Stimulated activated naive CD8-positive, alpha-beta T cell treated with anti-CD3 and anti-CD28 coated beads, Interleukin-15, Interleukin-2, amounts not matched to agents 100 ng/mL and 50 ng/mL, for 24 hours (primary cell): ENCODE measurements at regions not wholly inside any gene's neighbourhood (a gene's known extent, or its start where the extent isn't known, plus 50 kb on each side); places are given as distances from the start of the nearest gene placed in this dataset.

Source experiments
- H3K27ac Mint-ChIP-seq: one replicate; pipeline ENCODE4 v1.8.0; 2021; ENCODE audit warnings: mild to moderate bottlenecking, mixed read lengths
- H3K27me3 Mint-ChIP-seq: one replicate; pipeline ENCODE4 v1.8.0; 2021; ENCODE audit warnings: mixed read lengths
- H3K36me3 Mint-ChIP-seq: one replicate; pipeline ENCODE4 v1.8.0; 2021; ENCODE audit warnings: low read depth, mixed read lengths
- H3K4me1 Mint-ChIP-seq: one replicate; pipeline ENCODE4 v1.8.0; 2021; ENCODE audit warnings: low read depth, mixed read lengths
- H3K4me3 Mint-ChIP-seq: one replicate; pipeline ENCODE4 v1.8.0; 2021; ENCODE audit warnings: mild to moderate bottlenecking, mixed read lengths
- H3K9me3 Mint-ChIP-seq: one replicate; pipeline ENCODE4 v1.8.0; 2021; ENCODE audit warnings: mixed read lengths

DNA sequence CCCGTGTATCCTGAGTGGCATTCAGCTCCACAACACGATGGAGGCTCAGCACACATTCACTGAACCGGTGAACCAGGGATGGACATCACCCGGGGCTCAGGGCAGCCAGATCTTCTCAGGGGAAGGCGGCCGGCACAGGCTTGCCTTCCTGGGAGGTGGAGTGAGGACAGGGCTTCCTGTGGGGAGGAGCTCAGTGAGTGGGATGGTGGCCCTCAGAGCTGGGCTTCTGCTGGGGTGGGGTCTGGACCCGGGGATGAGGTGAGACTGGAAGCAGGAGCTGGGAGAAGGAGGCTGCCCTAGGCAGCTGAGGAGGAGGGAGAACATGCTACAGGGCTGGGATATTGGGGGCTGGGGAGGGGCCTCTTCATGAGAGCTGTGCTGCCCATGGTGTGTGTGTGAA is 58.5 kb upstream of the PRR23E start:
- no peak overlapping the region for H3K27ac Mint-ChIP-seq
- peaks cover 31% of the 10 kb centered on the region for H3K27me3 Mint-ChIP-seq
- no peaks in the 10 kb centered on the region for H3K9me3 Mint-ChIP-seq
- peaks cover 8% of the 10 kb centered on the region for H3K4me1 Mint-ChIP-seq
- no peak overlapping the region for H3K4me3 Mint-ChIP-seq
- no peaks in the 10 kb centered on the region for H3K36me3 Mint-ChIP-seq

DNA sequence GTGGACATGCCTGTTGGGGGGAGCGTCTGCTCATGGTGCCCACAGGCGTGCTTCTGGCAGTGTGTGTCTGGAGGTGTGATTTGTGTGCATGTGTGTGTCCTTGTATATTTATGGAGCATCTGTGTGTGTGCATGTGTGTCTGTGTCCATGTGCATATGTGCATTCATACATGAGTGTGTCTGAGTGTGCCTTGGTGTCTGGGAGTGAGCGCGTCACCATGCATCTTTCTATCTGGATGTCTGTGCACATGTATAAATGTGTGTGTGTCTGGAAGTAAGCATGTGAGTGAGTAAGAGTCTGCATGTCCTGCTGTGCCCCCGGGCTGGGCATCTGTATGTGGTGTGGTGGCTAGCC is 58.1 kb upstream of the PRR23E start:
- Mint-ChIP-seq H3K27me3 (peaks cover 31% of the 10 kb centered on the region), H3K4me3 (no peak overlapping the region), H3K4me1 (peaks cover 8% of the 10 kb centered on the region), H3K9me3 (no peaks in the 10 kb centered on the region), H3K36me3 (no peaks in the 10 kb centered on the region), H3K27ac (no peak overlapping the region)

DNA sequence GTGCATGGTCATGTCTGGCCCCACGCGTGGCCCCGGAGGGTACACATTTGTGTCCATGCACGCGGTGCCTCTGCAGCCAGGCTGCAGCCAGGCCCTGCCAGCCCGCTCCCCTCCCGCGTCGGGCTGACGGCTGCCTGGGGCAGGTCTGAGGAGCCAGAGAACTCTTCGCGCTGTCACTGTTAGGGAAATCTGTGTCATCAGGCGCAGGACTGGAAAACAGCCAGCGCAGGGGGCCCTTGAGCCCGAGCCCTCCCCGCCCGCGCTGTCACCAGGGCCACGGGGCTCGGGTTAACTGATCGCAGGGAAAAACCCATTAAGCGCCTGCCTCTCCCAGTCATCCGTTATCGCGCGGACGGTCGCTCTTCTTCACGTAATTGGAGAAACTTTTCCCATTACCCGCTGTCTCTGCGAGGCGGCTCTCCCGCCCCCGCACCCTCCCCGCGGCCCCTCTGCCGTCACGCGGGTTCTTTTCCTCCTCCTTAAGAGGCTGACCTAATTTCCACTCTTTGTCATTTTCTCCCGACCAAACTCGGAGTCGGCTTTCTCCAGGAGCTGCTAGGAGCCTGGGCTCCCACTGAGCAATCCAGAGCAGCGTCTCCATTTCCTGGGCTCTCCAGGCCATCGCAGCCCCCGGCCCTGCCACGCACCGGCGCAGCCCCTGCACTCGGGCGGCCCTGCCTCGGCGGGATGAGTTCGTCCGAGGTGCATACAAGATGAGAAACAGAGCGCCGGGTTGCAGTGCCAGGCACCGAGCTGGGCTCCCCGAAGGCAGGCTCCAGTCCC is 57.5 kb upstream of the PRR23E start:
- Mint-ChIP-seq H3K9me3 (no peaks in the 10 kb centered on the region), H3K4me1 (peaks cover 8% of the 10 kb centered on the region), H3K4me3 (peak overlapping the region; percentile 28), H3K27ac (no peak overlapping the region), H3K36me3 (no peaks in the 10 kb centered on the region), H3K27me3 (peaks cover 31% of the 10 kb centered on the region)

DNA sequence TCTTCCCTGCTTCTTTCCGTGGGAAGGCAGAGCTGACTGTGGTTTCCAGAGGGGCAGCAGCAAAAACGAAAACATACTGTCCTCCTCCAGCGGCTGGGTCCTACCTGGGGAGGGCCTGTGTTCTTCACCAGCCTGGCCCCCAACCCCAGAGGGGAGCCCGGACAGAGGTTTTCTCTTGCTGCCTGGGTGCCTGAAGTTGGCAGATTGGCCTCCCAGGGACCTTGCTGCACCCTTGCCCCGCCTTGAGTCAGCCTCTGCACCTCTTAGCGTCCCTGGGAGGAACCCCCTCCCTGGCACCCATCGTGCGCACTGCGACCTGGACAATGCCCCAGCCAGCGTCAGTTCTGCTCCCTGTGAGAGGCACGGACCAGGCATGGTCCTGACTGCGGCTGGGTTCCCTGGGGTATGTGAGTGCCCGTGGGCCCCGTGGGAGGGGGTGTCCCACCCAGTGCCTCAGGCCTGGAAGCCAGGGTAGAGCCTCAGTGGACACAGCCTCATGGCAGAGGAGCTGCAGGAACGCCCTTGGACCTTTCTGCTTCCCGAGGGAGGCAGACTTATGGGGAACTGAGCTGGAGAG is 56.8 kb upstream of the PRR23E start:
- Mint-ChIP-seq H3K4me1 (peaks cover 8% of the 10 kb centered on the region), H3K27me3 (peaks cover 28% of the 10 kb centered on the region), H3K4me3 (no peak overlapping the region), H3K36me3 (no peaks in the 10 kb centered on the region), H3K27ac (no peak overlapping the region), H3K9me3 (no peaks in the 10 kb centered on the region)

DNA sequence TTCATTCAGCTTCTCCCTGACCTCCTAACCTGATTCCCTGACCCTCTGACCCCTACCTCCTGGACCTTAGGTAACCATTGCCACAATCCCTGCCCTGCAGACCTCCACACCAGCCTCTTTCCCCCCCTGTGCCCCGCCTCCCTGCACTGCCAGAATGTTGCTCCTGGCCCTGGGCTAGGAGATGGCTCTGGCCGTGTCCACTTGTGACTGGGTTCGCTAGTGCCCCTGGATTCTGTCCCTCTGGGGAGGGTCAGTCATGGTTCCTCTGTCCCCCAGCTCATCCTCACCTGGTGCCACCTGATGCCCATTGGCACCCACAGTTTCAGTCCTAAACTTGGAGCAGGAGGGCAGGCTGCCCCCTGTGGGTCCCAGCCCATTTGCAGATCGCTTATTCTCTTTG is 56.2 kb upstream of the PRR23E start:
- no peak overlapping the region for H3K27ac Mint-ChIP-seq
- H3K9me3 Mint-ChIP-seq = no peaks in the 10 kb centered on the region
- peaks cover 8% of the 10 kb centered on the region for H3K4me1 Mint-ChIP-seq
- peaks cover 26% of the 10 kb centered on the region for H3K27me3 Mint-ChIP-seq
- no peak overlapping the region for H3K4me3 Mint-ChIP-seq
- no peaks in the 10 kb centered on the region for H3K36me3 Mint-ChIP-seq

DNA sequence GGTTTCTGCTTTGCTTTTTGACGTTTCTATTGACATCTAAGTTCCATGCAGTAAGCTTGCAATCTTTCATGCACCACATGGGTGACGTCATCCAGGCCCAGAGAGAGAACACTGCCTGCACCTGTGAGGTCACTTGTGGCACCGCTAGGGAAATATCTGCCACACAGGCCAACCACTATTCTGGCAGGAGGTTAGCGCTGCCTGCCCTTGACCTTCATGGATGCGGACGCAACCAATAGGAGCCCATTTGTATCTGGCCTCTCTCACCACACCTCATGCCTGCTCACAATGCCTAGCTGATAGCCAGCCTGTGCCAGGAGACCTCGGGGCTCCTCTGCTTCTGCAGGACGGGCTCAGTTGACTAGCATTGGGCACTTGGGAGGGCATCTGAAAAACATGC is 55.8 kb upstream of the PRR23E start:
- peaks cover 8% of the 10 kb centered on the region for H3K4me1 Mint-ChIP-seq
- H3K27me3 Mint-ChIP-seq = peaks cover 26% of the 10 kb centered on the region

DNA sequence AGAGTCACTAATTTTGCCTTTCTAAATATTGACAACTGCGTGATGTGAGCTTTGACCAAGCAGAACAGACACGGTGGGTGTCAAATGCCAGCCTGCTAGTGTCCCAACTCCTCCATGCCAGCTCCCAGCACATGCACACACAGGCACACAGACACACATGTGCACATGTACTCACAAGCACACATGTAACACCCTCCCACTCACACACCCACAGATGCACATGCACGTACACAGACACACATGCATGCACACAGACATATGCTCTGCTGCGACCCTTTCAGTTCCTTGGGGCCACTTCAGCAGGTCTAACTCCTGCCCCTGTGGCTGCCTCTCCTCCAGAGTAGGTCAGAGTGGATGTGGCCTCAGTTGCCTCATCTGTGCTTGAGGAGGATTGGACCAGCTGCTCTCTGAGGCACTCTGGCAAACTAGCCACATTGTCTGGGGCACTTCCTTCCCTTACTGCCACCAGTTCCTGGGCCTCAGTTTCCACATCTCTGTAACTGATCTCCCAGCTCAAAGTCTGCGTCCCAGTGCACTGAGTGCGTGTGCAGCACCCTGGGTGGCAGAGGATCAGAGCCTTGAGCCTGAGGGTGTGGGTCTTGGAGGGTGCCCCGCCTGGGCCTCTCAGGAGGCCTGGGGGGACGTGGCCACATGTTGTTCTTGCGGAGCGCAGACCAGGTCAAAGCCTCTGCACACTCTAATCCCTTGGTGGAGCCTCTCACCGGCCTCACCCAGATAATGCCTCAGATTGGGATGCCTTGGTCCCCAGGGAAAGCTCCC is 55.0 kb upstream of the PRR23E start:
- H3K36me3 Mint-ChIP-seq = no peaks in the 10 kb centered on the region
- no peak overlapping the region for H3K4me3 Mint-ChIP-seq
- peaks cover 26% of the 10 kb centered on the region for H3K27me3 Mint-ChIP-seq
- H3K9me3 Mint-ChIP-seq = no peaks in the 10 kb centered on the region
- H3K27ac Mint-ChIP-seq = no peak overlapping the region
- peaks cover 8% of the 10 kb centered on the region for H3K4me1 Mint-ChIP-seq

More for the DNA sequence above, 55.8 kb upstream of the PRR23E start:
- Mint-ChIP-seq H3K36me3 (no peaks in the 10 kb centered on the region), H3K27ac (no peak overlapping the region), H3K4me3 (no peak overlapping the region), H3K9me3 (no peaks in the 10 kb centered on the region)

DNA sequence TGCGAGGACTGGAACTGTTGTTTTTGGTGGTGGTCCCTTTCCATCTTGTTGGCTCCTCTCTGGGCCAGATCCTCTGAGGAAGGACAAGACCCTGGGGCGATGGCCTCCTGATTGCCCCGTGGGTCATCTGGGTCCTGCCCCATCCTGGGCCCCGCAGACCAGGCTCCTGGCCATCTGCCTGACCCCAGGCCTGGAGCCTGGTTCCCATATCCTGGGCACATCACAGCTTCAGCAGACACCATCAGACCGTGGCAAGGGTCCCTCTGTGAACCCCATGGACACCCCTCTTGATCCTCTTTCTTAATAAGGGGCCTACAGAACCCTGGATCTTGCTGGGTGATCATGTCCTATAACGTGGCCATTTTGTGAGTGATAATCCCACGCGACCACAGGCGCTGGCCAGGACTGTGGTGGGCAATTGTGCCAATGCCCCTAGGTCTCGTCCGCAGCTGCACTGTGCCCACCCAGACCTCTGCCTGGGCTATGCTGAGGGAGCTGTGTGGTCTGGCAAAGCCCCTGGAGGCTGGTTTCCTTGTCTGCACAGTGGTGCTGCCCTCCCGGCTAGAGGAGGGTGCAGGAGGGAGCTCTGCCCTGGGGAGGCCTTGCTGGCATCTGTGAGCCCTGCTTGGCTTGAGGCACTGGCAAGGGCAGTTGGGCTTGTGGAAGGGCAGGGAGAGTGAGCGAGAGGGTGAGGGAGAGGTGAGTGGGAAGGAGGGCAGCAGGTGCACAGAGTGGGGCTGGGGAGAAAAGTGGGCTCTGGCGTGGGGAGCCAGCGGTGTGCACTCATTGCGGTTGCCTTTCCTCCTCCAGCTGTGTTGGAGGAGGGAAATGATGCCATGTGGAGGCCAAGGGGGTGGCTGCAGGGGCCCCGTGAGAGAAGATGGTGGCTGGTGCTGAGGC is 53.1 kb upstream of the PRR23E start:
- Mint-ChIP-seq H3K36me3 (no peaks in the 10 kb centered on the region), H3K4me1 (peaks cover 7% of the 10 kb centered on the region), H3K27ac (no peak overlapping the region), H3K27me3 (peaks cover 14% of the 10 kb centered on the region), H3K4me3 (no peak overlapping the region), H3K9me3 (no peaks in the 10 kb centered on the region)

DNA sequence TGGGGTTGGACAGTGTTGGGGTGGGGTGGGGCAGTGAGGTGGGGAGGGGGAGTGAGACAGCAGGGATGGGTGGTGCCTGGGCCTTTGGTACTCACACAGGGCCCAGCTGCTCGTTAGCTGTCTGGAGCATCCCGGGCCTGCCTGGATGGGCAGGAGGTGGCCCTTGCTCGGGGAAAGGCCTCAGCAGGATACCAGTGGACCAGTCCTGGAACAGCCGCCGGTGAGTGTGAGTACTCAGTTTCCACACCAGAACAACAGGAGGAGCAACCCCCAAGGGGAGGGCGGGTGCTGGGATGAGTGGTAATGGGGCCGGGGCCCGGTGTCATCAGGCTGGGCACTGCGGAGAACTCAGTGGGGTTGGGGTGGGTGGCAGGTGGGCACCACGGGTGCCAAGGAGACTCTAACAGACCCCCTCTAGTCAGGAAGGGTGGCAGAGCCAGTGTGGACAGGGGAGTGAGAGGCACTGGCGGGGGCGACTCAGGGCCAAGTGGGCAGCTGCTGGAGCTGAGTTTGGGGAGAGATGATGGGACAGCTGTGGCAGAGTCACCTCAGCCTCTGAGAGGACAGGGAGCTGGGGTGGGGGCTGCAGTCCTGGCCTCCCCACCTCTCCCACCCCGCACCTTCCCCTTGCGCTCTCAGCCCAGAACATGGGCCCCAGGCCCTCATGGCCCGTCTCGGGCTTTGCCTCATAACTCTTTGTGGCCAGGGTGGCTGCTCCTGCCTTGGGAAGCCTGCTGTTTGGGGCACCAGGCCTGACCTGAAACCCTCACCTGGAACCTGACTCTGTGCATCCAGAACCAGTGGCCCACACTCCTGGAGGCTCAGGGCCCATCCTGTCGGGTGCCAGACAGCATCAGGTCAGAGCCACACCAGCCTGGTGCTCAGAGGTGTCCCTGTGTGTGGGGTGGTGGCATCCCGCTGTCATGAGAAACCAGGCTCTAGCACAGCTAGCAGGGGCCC is 52.1 kb upstream of the PRR23E start:
- H3K4me3 Mint-ChIP-seq = no peak overlapping the region

DNA sequence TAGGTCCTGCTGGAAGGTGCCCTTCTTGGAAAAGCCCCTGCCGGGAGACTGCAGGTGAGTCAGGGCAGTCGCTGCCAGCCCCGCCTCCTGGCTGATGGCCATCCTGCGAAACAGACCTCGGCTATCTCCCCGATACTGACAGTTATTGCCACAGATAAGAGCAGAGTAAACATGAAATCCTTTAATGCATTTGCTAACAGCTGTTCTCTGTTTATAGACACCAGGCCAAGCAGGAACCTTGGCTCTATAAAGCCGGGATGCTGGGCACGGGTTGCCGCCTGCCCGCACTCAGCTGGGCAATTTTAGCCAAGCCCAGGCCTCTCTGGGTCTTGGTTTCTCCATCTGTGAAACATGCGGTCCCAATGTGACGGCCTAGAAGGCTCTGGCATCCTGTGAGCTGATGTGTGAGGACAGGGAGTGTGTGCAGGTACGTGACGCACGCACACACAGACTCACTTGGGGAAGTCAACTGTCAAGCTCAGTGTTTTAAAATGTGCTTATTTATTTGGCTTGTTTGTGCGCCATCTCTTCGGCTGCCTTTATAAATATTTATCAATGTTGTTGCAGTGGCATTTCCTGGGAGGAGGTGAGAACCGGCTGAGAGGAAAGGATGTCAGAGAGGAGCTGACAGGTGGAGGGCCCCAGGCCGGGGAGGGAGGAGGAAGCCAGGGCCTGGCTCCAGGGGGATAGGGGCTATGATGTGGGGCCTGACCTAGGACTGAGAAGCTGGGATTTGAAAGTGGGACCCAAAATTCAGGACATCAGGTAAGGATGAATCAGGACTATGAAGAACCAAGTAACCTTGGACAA is 50.8 kb upstream of the PRR23E start:
- H3K4me1 Mint-ChIP-seq = no peaks in the 10 kb centered on the region
- H3K36me3 Mint-ChIP-seq = no peaks in the 10 kb centered on the region
- H3K9me3 Mint-ChIP-seq = no peaks in the 10 kb centered on the region
- peaks cover under 1% of the 10 kb centered on the region for H3K27me3 Mint-ChIP-seq
- no peak overlapping the region for H3K27ac Mint-ChIP-seq
- no peak overlapping the region for H3K4me3 Mint-ChIP-seq

More for the DNA sequence above, 52.1 kb upstream of the PRR23E start:
- no peak overlapping the region for H3K27ac Mint-ChIP-seq
- H3K27me3 Mint-ChIP-seq = peaks cover 11% of the 10 kb centered on the region
- H3K36me3 Mint-ChIP-seq = no peaks in the 10 kb centered on the region
- no peaks in the 10 kb centered on the region for H3K9me3 Mint-ChIP-seq
- peaks cover under 1% of the 10 kb centered on the region for H3K4me1 Mint-ChIP-seq
